AG08395 (cell line): ENCODE measurements at regions not wholly inside any gene's neighbourhood (a gene's known extent, or its start where the extent isn't known, plus 50 kb on each side); places are given as distances from the start of the nearest gene placed in this dataset.
"Not testable (repeated sequence)": the region's sequence is repeated elsewhere in the genome, so short reads cannot be mapped to it uniquely, and the experiment has no call there.

ENCODE experiments used
- DNase-seq: peaks from one replicate; pipeline ENCODE4 v3.0.0; 2012; ENCODE audit warnings: mixed read lengths, low spot score

- DNase-seq: no peak
These were observed 67.4 kb downstream of the ARRDC3 start for GRCh38 chr5:91315701-91316100.

- DNase-seq: peak; percentile 91
These were observed 69.1 kb downstream of the ARRDC3 start for GRCh38 chr5:91313757-91314673.

- DNase-seq: no peak
These were observed 70.4 kb downstream of the ARRDC3 start for GRCh38 chr5:91312698-91313097.

- peak; percentile 94 for DNase-seq
These were observed 71.2 kb downstream of the ARRDC3 start for GRCh38 chr5:91311697-91312501.

GRCh38 chr5:91311168-91311696 is 71.9 kb downstream of the ARRDC3 start:
- no peak for DNase-seq

GRCh38 chr5:91308157-91308556 is 75.0 kb downstream of the ARRDC3 start:
- not testable (repeated sequence) for DNase-seq

GRCh38 chr5:91307048-91307447 is 76.1 kb downstream of the ARRDC3 start:
- peak; percentile 87 for DNase-seq

GRCh38 chr5:91306497-91306896 is 76.6 kb downstream of the ARRDC3 start:
- DNase-seq: peak; percentile 10

- no peak for DNase-seq
These were observed 77.5 kb downstream of the ARRDC3 start for GRCh38 chr5:91305640-91306039.

- DNase-seq: not testable (repeated sequence)
These were observed 79.1 kb downstream of the ARRDC3 start for GRCh38 chr5:91304015-91304414.

- no peak for DNase-seq
These were observed 80.2 kb downstream of the ARRDC3 start for GRCh38 chr5:91302958-91303357.

GRCh38 chr5:91302305-91302704 is 80.8 kb downstream of the ARRDC3 start:
- no peak for DNase-seq

- DNase-seq: peak; percentile 60
These were observed 81.8 kb downstream of the ARRDC3 start for GRCh38 chr5:91301106-91301846.

GRCh38 chr5:91297994-91298393 is 85.1 kb downstream of the ARRDC3 start:
- no peak for DNase-seq

GRCh38 chr5:91296674-91297143 is 86.4 kb downstream of the ARRDC3 start:
- peak; percentile 81 for DNase-seq

GRCh38 chr5:91296102-91296501 is 87.0 kb downstream of the ARRDC3 start:
- not testable (repeated sequence) for DNase-seq

GRCh38 chr5:91293131-91293530 is 90.0 kb downstream of the ARRDC3 start:
- DNase-seq: no peak

GRCh38 chr5:91291628-91292569 is 91.2 kb downstream of the ARRDC3 start:
- no peak for DNase-seq

- DNase-seq: peak; percentile 25
These were observed 94.8 kb downstream of the ARRDC3 start for GRCh38 chr5:91288118-91288916.

GRCh38 chr5:91285062-91285461 is 98.1 kb downstream of the ARRDC3 start:
- not testable (repeated sequence) for DNase-seq
